HEK293 (cell line): ENCODE measurements at regions not wholly inside any gene's neighbourhood (a gene's known extent, or its start where the extent isn't known, plus 50 kb on each side); places are given as distances from the start of the nearest gene placed in this dataset.

Source experiments
- SP2 ChIP-seq: fragments of 450-650 bp; formaldehyde crosslinking; IDR thresholded peaks from 2 replicates; pipeline ENCODE4 v1.5.1; 2016; ENCODE audit warnings: missing biosample characterization, missing genetic modification characterization
- YY1 ChIP-seq: fragments of 450-650 bp; formaldehyde crosslinking; IDR thresholded peaks from 2 replicates; pipeline ENCODE4 v1.5.1; 2018; ENCODE audit warnings: missing biosample characterization, missing genetic modification characterization
- ZFP37 ChIP-seq: fragments of 450-650 bp; formaldehyde crosslinking; IDR thresholded peaks from 2 replicates; pipeline ENCODE4 v1.5.1; 2016; ENCODE audit warnings: missing biosample characterization, missing genetic modification characterization
- ZNF23 ChIP-seq: fragments of 450-650 bp; formaldehyde crosslinking; IDR thresholded peaks from 2 replicates; pipeline ENCODE4 v1.5.1; 2016; ENCODE audit warnings: missing biosample characterization, missing genetic modification characterization, borderline replicate concordance
- ZNF24 ChIP-seq: fragments of 450-650 bp; formaldehyde crosslinking; IDR thresholded peaks from 2 replicates; pipeline ENCODE4 v1.5.1; 2016; ENCODE audit warnings: missing biosample characterization, missing genetic modification characterization
- ZNF302 ChIP-seq: fragments of 450-650 bp; formaldehyde crosslinking; IDR thresholded peaks from 2 replicates; pipeline ENCODE4 v1.5.1; 2016; ENCODE audit warnings: missing biosample characterization, missing genetic modification characterization, low read depth
- ZNF510 ChIP-seq: fragments of 450-650 bp; formaldehyde crosslinking; IDR thresholded peaks from 2 replicates; pipeline ENCODE4 v1.5.1; 2018; ENCODE audit warnings: mild to moderate bottlenecking, missing genetic modification characterization, missing biosample characterization; ENCODE audit not compliant: insufficient replicate concordance
- ZNF747 ChIP-seq: fragments of 450-650 bp; formaldehyde crosslinking; IDR thresholded peaks from 2 replicates; pipeline ENCODE4 v1.5.1; 2016; ENCODE audit warnings: missing biosample characterization, missing genetic modification characterization
- TF ChIP-seq, protein P1 (sequence below): fragments of 450-650 bp; formaldehyde crosslinking; IDR thresholded peaks from 2 replicates; pipeline ENCODE4 v1.5.1; 2016; ENCODE audit warnings: missing biosample characterization, missing genetic modification characterization
- TF ChIP-seq, protein P2 (sequence below): fragments of 450-650 bp; formaldehyde crosslinking; IDR thresholded peaks from 2 replicates; pipeline ENCODE4 v1.5.1; 2016; ENCODE audit warnings: missing biosample characterization, missing genetic modification characterization, borderline replicate concordance
- TF ChIP-seq, protein P3 (sequence below): sonication (generic); formaldehyde crosslinking; IDR thresholded peaks from 2 replicates; pipeline ENCODE4 v1.8.1; 2022; ENCODE audit warnings: mild to moderate bottlenecking, moderate library complexity, missing genetic modification reagents

DNA sequence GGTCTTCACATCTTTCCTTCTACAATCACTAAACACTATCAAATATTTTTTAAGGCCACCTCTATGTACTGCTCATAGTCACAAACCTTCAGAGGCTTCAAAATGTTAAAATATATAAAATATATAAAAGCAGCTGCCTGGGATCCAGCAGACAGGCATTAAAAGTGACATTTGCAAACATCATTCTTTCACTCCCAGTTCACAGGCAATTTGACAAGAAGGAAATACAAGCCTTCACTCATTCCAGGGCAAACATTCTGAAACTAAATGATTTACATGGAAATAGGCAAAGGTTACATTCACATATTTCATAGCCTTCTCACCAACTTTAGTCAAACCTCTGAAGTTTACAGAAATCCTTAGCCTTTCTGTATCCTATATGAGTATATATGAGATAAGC, 266.3 kb downstream of the TBL1XR1 start:
- no peak for TF ChIP-seq YY1
- TF ChIP-seq, protein P1, sequence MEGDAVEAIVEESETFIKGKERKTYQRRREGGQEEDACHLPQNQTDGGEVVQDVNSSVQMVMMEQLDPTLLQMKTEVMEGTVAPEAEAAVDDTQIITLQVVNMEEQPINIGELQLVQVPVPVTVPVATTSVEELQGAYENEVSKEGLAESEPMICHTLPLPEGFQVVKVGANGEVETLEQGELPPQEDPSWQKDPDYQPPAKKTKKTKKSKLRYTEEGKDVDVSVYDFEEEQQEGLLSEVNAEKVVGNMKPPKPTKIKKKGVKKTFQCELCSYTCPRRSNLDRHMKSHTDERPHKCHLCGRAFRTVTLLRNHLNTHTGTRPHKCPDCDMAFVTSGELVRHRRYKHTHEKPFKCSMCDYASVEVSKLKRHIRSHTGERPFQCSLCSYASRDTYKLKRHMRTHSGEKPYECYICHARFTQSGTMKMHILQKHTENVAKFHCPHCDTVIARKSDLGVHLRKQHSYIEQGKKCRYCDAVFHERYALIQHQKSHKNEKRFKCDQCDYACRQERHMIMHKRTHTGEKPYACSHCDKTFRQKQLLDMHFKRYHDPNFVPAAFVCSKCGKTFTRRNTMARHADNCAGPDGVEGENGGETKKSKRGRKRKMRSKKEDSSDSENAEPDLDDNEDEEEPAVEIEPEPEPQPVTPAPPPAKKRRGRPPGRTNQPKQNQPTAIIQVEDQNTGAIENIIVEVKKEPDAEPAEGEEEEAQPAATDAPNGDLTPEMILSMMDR (tag by site-specific recombination), result no peak
- TF ChIP-seq SP2, result no peak
- no peak for TF ChIP-seq ZNF24 (tag by site-specific recombination)
- TF ChIP-seq, protein P2, sequence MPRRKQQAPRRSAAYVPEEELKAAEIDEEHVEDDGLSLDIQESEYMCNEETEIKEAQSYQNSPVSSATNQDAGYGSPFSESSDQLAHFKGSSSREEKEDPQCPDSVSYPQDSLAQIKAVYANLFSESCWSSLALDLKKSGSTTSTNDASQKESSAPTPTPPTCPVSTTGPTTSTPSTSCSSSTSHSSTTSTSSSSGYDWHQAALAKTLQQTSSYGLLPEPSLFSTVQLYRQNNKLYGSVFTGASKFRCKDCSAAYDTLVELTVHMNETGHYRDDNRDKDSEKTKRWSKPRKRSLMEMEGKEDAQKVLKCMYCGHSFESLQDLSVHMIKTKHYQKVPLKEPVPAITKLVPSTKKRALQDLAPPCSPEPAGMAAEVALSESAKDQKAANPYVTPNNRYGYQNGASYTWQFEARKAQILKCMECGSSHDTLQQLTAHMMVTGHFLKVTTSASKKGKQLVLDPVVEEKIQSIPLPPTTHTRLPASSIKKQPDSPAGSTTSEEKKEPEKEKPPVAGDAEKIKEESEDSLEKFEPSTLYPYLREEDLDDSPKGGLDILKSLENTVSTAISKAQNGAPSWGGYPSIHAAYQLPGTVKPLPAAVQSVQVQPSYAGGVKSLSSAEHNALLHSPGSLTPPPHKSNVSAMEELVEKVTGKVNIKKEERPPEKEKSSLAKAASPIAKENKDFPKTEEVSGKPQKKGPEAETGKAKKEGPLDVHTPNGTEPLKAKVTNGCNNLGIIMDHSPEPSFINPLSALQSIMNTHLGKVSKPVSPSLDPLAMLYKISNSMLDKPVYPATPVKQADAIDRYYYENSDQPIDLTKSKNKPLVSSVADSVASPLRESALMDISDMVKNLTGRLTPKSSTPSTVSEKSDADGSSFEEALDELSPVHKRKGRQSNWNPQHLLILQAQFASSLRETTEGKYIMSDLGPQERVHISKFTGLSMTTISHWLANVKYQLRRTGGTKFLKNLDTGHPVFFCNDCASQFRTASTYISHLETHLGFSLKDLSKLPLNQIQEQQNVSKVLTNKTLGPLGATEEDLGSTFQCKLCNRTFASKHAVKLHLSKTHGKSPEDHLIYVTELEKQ, result no peak
- no peak for TF ChIP-seq ZNF23 (tag by site-specific recombination)
- no peak for TF ChIP-seq ZNF510 (tag by site-specific recombination)
- no peak for TF ChIP-seq ZNF302 (tag by site-specific recombination)
- TF ChIP-seq, protein P3, sequence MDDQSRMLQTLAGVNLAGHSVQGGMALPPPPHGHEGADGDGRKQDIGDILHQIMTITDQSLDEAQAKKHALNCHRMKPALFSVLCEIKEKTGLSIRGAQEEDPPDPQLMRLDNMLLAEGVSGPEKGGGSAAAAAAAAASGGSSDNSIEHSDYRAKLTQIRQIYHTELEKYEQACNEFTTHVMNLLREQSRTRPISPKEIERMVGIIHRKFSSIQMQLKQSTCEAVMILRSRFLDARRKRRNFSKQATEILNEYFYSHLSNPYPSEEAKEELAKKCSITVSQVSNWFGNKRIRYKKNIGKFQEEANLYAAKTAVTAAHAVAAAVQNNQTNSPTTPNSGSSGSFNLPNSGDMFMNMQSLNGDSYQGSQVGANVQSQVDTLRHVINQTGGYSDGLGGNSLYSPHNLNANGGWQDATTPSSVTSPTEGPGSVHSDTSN, result no peak
- TF ChIP-seq ZNF747, result no peak
- no peak for TF ChIP-seq ZFP37 (tag by site-specific recombination)
